HG03378 (cell line): ENCODE measurements at regions not wholly inside any gene's neighbourhood (a gene's known extent, or its start where the extent isn't known, plus 50 kb on each side); places are given as distances from the start of the nearest gene placed in this dataset.
A peak's percentile ranks its signal among the peaks of the same experiment; 100 is the strongest.

Experiments used
- ATAC-seq: cut with Tn5 transposase; IDR thresholded peaks from one replicate; pipeline ENCODE4 v1.9.1; 2021; ENCODE audit warnings: mild to moderate bottlenecking, moderate library complexity; ENCODE audit not compliant: unreplicated experiment

DNA sequence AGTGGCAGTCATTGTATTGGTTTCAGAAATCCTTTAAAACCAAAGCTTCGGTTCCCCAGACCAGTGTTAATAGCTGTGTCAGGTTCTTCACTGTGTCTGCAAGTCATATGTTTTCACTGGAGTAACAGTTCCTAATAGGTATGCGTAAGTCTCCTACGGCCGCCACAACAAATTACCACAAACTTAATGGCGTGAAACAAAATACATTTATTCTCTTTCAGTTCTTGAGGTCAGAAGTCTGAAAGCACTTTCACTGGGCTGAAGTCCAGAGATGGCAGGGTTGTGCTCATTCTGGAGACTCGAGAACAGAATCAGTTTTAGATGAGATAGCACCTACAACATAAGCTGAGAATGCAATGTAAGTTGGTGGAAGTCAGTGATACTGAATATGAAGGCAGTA is 556.2 kb downstream of the TLE4 start:
- no peak for ATAC-seq

DNA sequence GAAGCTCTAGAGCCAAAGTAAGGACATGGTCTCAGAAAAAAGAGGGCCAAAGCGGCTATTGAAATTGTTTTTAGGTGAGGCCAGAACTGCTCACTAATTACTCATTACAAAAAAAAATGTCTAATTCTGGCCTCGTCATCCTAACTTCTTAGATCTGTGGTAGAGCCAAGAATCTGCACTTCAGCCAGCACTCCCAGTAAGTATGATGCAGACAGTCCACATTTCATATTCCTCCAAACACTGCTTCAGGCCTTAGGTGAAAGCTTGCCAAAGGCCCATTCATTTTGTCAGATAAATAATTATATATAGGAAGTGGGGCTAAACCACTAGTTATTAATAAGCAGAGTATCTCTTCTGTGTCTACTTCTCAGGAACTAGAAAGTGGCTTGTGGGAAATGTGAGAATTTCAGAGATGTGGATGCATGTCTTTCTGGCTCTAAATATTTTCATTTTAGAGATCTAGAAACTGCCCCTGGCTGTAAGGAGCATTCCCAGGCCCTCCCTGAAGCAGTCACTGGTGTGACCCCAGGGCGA is 554.0 kb downstream of the TLE4 start:
- ATAC-seq, result no peak

GRCh38 chr9:80117031-80117430 is 545.3 kb downstream of the TLE4 start:
- no peak for ATAC-seq

DNA sequence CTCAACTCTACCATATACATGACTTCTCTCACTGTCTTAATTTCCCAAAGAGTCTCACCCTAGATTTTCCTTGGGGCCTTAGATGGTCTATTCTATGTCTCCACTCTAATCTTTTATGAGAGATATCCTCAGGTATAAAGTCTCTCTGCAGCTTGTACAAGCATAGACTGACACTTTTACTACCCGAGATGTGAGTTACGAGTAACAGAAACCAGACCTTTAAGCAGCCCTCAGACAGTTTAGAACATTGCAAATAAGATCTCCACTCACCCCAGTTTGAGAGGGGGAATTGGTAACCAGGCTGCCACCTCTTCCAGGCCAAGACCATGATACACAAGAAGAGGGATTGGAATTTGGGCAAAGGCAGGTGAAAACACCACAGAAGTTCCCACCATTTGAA is 542.5 kb downstream of the TLE4 start:
- no peak for ATAC-seq

DNA sequence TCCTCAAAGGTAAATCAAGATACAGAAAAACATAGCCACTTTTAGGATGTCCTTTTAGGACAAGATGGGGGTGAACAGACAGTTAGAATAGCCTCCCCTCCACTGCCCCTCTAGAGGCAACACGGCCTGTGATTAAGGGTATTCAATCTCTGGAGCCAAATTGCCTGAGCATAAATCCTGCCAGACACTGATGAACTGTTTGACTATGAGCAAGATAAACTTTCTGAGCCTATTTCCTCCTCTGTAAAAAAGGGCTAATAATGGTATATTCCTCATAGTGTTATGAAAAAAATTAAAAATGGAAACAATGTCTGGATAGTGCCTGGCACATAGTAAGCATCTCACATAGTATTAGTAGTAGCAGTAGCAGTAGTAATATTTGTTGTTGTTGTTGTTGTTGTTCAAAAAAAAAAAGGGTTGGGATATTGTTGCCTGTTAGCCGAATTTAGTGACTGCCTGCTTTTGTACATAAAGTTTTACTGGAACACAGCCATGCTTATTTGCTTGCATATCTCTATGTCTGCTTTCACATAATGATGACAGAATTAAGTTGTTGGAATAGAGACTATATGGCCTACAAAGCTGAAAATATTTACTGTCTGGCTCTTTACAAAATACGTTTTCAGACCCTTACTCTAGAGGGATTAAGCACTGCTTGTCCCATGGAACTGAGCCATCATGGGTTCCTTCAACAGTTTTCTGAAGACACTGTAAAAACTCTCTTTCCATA is 536.3 kb downstream of the TLE4 start:
- ATAC-seq, result no peak

DNA sequence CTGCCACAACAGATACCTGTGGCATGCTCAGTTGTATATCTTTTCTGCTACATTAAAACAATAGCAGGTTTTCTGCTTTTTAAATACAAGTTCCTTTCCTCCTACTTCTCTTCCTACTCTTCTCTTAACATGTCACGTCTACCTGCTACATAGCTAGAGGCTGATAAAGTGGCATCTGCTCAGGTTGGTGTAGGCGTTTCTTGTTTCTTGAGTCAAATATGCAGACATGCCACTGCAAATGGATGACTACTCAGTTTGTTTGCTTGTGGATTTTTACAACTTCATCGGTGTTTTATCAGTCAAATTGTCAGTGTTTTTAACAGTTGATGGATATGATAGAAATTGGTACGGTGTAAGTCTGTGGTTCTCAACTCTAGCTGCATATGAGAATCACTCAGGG is 525.7 kb downstream of the TLE4 start:
- no peak for ATAC-seq

- peak; percentile 73 for ATAC-seq
These were observed 522.5 kb downstream of the TLE4 start for GRCh38 chr9:80094176-80094771.

GRCh38 chr9:80093695-80094094 is 521.9 kb downstream of the TLE4 start:
- no peak for ATAC-seq

DNA sequence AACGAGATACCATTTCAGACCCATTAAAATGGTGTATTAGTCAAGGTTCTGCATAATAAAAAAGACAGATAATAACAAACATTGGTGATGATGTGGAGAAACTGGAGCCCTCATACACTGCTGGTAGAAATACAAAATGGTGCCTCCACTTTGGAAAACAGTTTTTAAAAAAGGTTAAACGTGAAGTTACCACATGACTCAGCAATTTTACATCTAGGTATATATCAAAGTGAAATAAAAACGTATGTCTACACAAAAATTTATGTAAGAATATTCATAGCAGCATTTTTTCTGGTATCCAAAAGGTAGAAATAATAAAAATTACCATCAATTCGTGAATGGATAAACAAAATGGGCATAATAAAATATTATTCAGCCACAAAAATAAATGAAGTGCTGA is 519.8 kb downstream of the TLE4 start:
- ATAC-seq, result no peak

DNA sequence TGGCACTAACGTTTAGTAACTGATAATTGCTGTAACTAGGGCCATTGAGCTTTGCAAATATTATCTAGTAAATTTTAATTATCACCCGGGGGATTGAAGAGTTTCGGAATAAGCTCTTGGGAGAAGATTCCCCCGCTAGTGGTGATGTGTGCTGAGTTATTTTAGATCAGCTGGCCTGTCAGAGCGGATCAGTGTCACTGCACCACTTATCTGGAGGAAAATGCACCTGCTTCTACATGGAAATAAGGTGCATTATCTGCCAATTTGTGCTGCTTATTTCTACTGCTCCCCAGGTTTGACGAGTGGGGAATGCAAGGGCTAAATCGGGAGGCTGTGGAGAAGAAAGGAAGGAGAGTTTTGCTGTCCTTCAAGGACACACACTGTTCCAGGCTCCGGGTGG is 518.6 kb downstream of the TLE4 start:
- no peak for ATAC-seq

DNA sequence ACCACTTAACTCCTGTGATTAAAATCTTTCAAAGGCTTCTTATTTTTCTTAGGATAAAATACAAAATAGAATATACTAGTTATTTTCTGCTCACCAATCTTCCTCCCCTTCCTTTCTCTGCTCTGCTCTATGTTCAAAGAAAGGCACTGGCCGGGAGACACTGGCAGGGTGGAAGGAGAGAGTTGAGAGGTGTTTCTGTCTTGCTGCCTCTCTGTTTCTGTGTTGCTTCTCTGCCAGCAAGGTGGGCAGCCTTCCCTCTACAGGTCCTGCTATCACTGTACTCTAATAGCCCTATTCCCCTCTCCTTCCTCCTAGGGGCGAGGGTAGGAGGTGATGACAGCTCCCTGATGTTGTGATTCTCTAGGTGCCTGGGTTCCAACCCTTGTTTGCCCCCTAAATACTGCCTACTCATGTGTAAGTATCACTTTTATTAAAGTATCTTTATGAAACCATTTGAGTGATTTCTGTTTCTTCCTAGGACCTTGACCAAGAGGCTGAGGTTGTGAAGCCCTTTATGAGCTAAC is 515.1 kb downstream of the TLE4 start:
- ATAC-seq, result no peak

DNA sequence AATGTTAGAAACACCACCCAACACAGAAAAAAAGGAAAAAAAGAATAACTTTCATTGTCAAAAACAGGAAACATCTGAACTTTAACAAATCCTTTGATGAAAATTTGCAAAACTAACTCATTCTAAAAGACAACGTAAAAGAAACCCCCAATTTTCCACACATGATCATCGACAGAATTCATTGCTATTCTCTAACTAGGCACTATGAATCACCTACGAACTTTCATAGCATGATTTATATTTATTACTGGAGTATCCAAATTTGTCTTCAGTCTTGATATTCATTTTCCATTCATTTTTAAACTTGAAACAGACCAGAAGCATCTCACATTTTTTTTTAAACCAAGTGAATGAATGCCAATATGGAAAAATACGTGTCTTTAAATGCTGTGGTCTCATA is 514.6 kb downstream of the TLE4 start:
- no peak for ATAC-seq

DNA sequence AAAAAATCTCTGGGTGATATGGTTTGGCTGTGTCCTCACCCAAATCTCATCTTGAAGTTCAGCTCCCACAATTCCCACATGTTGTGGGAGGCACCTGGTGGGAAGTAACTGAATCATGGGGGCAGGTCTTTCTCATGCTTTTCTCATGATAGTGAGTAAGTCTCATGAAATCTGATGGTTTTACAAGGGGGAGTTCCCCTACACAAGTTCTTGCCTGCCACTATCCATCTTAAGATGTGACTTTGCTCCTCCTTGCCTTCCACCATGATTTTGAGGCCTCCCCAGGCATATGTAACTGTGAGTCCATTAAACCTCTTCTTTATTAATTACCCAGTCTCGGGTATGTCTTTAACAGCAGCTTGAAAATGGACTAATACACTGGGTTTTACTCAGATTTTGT is 513.9 kb downstream of the TLE4 start:
- no peak for ATAC-seq

GRCh38 chr9:80082213-80082612 is 510.4 kb downstream of the TLE4 start:
- ATAC-seq, result no peak

DNA sequence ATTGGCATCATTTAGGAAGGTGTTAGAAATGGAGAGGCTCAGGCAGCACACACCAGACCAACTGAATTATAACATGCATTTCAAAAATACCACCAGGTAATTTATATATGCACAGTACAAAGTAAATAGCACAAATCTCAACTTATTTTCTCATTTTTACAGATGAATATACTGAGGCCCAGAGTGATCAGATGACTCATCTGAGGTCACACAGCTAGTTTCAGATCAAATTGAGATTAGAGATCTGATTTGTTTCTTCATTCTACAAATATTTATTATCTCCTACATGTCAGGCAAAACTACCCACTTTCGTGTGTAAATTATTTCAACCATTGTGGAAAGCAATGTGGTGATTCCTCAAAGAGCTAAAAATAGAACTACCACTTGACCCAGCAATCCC is 507.1 kb downstream of the TLE4 start:
- ATAC-seq, result no peak

- no peak for ATAC-seq
These were observed 505.3 kb downstream of the TLE4 start for GRCh38 chr9:80077059-80077458.

- no peak for ATAC-seq
These were observed 504.4 kb downstream of the TLE4 start for GRCh38 chr9:80076162-80076561.

- ATAC-seq, result no peak
These were observed 502.7 kb downstream of the TLE4 start for GRCh38 chr9:80074439-80074838.

GRCh38 chr9:80072451-80072850 is 500.7 kb downstream of the TLE4 start:
- no peak for ATAC-seq

DNA sequence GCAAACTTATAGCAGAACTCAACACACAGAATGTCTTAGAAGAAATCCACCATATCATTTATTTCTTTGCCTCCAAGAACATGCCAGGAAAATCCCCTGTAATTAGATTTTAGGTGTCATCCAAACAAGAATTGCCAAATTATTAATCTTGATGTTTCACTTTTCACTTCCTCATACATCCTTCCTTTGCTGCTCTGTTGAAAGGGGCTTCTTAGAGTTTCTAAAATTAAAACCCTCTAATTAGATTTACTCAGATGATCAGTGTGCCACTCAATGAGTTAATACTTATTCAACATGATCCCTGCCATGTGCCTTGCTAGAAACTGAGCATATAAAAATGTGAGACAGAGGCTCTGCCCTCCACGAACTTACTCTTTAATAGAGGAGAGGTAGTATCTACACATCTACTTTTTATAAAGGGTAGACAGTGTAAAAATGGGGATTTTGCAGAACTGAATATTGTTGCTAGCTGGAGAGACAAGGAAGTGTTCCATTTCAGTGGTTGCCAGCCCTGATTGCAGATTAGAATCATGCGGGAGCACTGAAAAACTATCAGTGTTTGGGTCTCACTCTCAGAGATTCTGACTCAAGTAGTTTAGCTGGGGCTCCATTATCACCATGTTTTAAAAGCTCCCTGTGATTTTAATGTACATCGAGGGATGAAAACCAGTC is 498.4 kb downstream of the TLE4 start:
- no peak for ATAC-seq

DNA sequence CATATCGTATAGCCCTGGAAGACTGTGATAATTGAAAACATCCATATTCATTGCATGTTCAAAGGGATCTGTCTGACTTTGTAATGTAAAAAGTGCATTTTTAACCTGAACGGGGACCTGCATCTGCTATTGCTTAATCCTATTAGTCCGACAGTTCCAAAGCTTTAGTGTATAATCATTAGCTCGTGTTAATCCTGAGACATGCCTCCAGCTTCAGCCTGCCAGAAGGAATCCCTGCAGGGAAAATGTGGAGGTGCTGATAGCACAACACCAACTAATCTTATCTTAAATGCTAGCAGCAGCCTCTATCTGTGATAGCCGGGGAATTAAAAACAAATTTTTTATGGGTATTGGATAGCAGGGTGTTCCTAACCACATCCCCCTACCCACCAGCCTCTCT is 495.2 kb downstream of the TLE4 start:
- ATAC-seq, result no peak

DNA sequence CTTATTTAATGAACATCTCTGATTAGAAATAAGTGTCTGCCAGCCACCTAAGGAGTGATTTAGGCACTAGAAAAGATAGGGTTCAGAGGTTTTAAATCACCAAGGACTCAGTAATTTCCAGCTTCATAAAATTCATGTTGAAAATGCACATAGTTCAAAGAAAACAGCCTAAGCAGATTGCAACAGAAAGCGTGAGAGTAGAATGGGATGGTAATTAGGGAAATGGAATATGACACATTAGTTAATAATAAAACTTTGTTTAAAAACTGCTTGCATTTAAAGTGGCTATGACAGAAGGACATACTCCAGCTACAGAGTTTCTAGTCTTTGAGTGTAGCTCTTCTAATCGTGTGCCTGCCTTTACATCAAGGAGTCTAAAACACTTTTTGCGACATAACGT is 490.8 kb downstream of the TLE4 start:
- no peak for ATAC-seq
